ENCODE measurements at regions not wholly inside any gene's neighbourhood (a gene's known extent, or its start where the extent isn't known, plus 50 kb on each side); places are given as distances from the start of the nearest gene placed in this dataset.

DNA sequence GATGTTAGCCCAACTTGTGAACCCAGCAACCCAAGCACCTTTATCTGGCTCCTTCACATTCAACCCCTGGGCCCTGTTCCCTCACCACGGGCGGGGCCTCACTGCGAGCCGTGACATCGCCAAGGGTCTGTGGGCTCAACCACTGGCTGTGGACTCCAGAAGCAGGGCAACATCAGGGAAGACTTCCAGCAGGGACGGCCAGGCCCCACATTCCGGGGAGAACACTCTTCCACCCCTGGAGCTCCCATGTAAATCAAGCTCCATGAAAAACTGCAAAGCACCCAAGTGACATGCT lies 175.3 kb downstream of the ERCC6L2 start:
- Histone ChIP-seq H3K27me3 (ENCODE audit: insufficient read depth, low read length, poor library complexity, severe bottlenecking) (no peaks in the 10 kb centered on the region), H3K4me2 (ENCODE audit: low read depth, low read length, poor library complexity, severe bottlenecking) (no peak overlapping the region), H3K9me3 (ENCODE audit: insufficient read depth, low read depth, low read length) (no peaks in the 10 kb centered on the region), H4K20me1 (ENCODE audit: insufficient read depth, low read length, poor library complexity, severe bottlenecking) (no peaks in the 10 kb centered on the region), H3F3A (ENCODE audit: low read depth) (no peaks in the 10 kb centered on the region), H3K9ac (ENCODE audit: low read depth, low read length, poor library complexity, severe bottlenecking) (no peak overlapping the region), H3K4me1 (ENCODE audit: insufficient read depth, low read length, poor library complexity, severe bottlenecking) (peaks cover 2% of the 10 kb centered on the region), H2AFZ (ENCODE audit: low read length) (no peak overlapping the region), H3K9me2 (replicated peaks; ENCODE audit: low read depth, low read length) (no peaks in the 10 kb centered on the region), H3K36me3 (ENCODE audit: insufficient read depth, low read length) (no peaks in the 10 kb centered on the region), H3K79me2 (ENCODE audit: insufficient read depth, low read length) (no peaks in the 10 kb centered on the region), H3K4me3 (ENCODE audit: low read length, poor library complexity, severe bottlenecking) (no peak overlapping the region)
- TF ChIP-seq, protein P1, sequence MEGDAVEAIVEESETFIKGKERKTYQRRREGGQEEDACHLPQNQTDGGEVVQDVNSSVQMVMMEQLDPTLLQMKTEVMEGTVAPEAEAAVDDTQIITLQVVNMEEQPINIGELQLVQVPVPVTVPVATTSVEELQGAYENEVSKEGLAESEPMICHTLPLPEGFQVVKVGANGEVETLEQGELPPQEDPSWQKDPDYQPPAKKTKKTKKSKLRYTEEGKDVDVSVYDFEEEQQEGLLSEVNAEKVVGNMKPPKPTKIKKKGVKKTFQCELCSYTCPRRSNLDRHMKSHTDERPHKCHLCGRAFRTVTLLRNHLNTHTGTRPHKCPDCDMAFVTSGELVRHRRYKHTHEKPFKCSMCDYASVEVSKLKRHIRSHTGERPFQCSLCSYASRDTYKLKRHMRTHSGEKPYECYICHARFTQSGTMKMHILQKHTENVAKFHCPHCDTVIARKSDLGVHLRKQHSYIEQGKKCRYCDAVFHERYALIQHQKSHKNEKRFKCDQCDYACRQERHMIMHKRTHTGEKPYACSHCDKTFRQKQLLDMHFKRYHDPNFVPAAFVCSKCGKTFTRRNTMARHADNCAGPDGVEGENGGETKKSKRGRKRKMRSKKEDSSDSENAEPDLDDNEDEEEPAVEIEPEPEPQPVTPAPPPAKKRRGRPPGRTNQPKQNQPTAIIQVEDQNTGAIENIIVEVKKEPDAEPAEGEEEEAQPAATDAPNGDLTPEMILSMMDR (conservative IDR thresholded peaks at IDR 0.05; ENCODE audit: low read length): no peak
- TF ChIP-seq EZH2phosphoT487 (IDR thresholded peaks at IDR 0.05; ENCODE audit: borderline replicate concordance): no peak

DNA sequence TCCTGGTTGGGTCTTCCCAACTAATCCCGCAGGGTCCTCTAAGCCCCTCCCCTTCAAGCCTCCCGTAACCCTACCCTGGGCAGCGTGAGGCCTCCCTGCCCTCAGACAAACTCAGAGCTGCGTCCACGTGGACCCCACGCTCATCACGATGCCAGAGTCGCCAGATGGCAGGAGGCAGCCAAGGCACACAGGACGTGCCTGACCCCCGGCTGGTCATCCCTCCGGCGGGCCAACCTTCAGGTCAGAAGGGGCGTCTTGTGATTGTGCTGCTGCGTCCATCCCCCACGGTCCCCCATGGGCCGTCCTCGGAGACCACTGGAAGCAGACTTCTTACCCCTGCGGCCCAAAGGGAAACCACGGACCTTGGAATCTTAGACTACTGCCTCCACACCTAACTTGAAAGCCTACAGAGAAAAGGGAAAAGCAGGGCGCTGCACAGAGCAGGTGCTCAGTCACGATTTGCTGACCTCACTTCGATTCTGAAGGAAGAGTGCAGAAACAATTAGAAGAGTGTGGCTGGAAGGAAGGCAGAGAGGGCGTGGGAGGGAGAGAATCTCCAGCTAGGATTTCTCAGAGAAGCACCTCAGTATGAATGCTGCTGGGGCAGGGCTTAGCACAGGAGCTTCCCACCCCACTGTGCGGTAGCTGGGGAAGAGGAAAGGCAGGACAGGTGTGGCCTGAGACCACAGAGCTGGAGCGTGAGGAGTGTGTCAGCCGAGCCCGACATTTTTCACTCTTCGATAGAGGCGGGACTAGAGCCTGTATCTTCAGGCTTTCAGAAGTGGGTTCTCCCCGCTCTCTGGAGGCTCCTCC lies 174.8 kb downstream of the ERCC6L2 start:
- H2AFZ ChIP-seq (ENCODE audit: low read length): no peak overlapping the region
- no peaks in the 10 kb centered on the region for H3K9me2 ChIP-seq (replicated peaks; ENCODE audit: low read depth, low read length)
- no peak overlapping the region for H3K9ac ChIP-seq (ENCODE audit: low read depth, low read length, poor library complexity, severe bottlenecking)
- peaks cover 2% of the 10 kb centered on the region for H3K4me1 ChIP-seq (ENCODE audit: insufficient read depth, low read length, poor library complexity, severe bottlenecking)
- H3K79me2 ChIP-seq (ENCODE audit: insufficient read depth, low read length): no peaks in the 10 kb centered on the region
- TF ChIP-seq EZH2phosphoT487 (IDR thresholded peaks at IDR 0.05; ENCODE audit: borderline replicate concordance): no peak
- TF ChIP-seq, protein P1 (conservative IDR thresholded peaks at IDR 0.05; ENCODE audit: low read length): no peak
- no peaks in the 10 kb centered on the region for H3F3A ChIP-seq (ENCODE audit: low read depth)
- H3K4me2 ChIP-seq (ENCODE audit: low read depth, low read length, poor library complexity, severe bottlenecking): no peak overlapping the region
- no peak overlapping the region for H3K4me3 ChIP-seq (ENCODE audit: low read length, poor library complexity, severe bottlenecking)
- H3K36me3 ChIP-seq (ENCODE audit: insufficient read depth, low read length): no peaks in the 10 kb centered on the region
- H4K20me1 ChIP-seq (ENCODE audit: insufficient read depth, low read length, poor library complexity, severe bottlenecking): no peaks in the 10 kb centered on the region
- no peaks in the 10 kb centered on the region for H3K9me3 ChIP-seq (ENCODE audit: insufficient read depth, low read depth, low read length)
- no peaks in the 10 kb centered on the region for H3K27me3 ChIP-seq (ENCODE audit: insufficient read depth, low read length, poor library complexity, severe bottlenecking)

DNA sequence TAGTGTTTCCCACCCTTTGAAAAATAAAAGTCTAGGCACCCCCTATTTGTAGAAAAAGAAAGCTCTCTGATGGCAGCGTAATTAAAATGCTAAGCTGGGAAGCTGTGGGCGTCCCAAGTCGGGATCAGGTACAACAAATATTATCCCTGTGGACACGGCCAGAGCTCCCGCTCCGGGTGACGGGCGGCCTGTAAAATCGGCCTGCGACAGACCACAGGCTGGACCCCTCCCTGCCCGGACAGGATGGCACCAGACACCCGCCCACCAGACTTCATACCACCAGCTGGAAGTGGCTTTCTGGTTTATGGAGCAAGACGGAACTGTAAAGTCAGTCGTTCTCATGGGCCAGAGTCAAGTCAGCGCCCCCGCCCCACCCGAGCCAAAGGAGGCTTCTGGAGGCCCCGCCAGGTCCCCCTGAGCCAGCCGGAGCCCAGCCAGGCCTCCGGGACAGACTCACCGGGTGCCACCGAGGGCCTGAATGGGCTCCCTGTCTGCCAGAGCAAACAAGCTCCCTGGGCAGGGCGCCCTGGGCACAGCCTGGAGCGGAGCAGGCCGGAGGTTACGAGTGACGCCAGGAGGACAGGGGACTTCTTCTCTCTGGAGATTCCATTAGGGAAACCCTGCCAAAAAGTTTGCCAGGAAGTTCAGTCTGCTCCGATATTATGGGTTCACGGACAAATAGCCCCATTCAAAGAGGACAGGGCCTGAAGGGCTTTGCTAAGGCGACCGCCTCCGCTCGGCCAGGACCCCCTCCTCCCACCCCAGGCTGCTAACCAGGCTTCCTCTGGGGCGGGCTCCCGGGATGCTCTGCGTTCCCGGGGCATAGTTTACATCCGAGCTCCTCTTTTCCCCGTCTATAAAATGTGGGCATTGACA lies 173.7 kb downstream of the ERCC6L2 start:
- H3K4me3 ChIP-seq (ENCODE audit: low read length, poor library complexity, severe bottlenecking): no peak overlapping the region
- H3K9ac ChIP-seq (ENCODE audit: low read depth, low read length, poor library complexity, severe bottlenecking): no peak overlapping the region
- peaks cover 2% of the 10 kb centered on the region for H3K4me1 ChIP-seq (ENCODE audit: insufficient read depth, low read length, poor library complexity, severe bottlenecking)

More for the DNA sequence above, 173.7 kb downstream of the ERCC6L2 start:
- H3K79me2 ChIP-seq (ENCODE audit: insufficient read depth, low read length): no peaks in the 10 kb centered on the region
- H3K9me3 ChIP-seq (ENCODE audit: insufficient read depth, low read depth, low read length): no peaks in the 10 kb centered on the region
- no peaks in the 10 kb centered on the region for H4K20me1 ChIP-seq (ENCODE audit: insufficient read depth, low read length, poor library complexity, severe bottlenecking)
- H3F3A ChIP-seq (ENCODE audit: low read depth): no peaks in the 10 kb centered on the region
- H3K36me3 ChIP-seq (ENCODE audit: insufficient read depth, low read length): no peaks in the 10 kb centered on the region
- no peak for TF ChIP-seq EZH2phosphoT487 (IDR thresholded peaks at IDR 0.05; ENCODE audit: borderline replicate concordance)
- TF ChIP-seq, protein P1 (conservative IDR thresholded peaks at IDR 0.05; ENCODE audit: low read length): no peak
- no peaks in the 10 kb centered on the region for H3K27me3 ChIP-seq (ENCODE audit: insufficient read depth, low read length, poor library complexity, severe bottlenecking)
- H3K4me2 ChIP-seq (ENCODE audit: low read depth, low read length, poor library complexity, severe bottlenecking): no peak overlapping the region
- H2AFZ ChIP-seq (ENCODE audit: low read length): no peak overlapping the region
- H3K9me2 ChIP-seq (replicated peaks; ENCODE audit: low read depth, low read length): no peaks in the 10 kb centered on the region

Data from Loucy (cell line).